Psoas muscle (tissue), 7 donors: ENCODE measurements at regions not wholly inside any gene's neighbourhood (a gene's known extent, or its start where the extent isn't known, plus 50 kb on each side); places are given as distances from the start of the nearest gene placed in this dataset.

Experiments
- ATAC-seq, 4 donors: fragments of 200-7000 bp; cut with Tn5 transposase; one replicate each; pipeline ENCODE4 v1.9.1; 2020; ENCODE audit warnings: moderate library complexity in 3 of 4, mild to moderate bottlenecking in 2 of 4
- DNase-seq, 2 donors: peaks; one replicate each; pipeline ENCODE4 v3.0.0-alpha.2; 2020
- H3K27ac ChIP-seq: fragments of 200-600 bp; one replicate; pipeline ENCODE4 v1.8.0; 2022
- H3K27me3 ChIP-seq, 3 donors: fragments of 200-600 bp in 1 of 3; one replicate each; pipeline versions ENCODE4 v1.6.1 to v1.8.0; 2013 to 2022; ENCODE audit warnings: low read length in 2 of 3, mild to moderate bottlenecking in 2 of 3, moderate library complexity in 1 of 3; ENCODE audit not compliant: insufficient read depth in 3 of 3
- H3K36me3 ChIP-seq, 2 donors: fragments of 200-600 bp in 1 of 2; one replicate each; pipeline versions ENCODE4 v1.6.1 to v1.8.0; 2013 to 2022; ENCODE audit warnings: low read depth in 1 of 2, mild to moderate bottlenecking in 1 of 2, moderate library complexity in 1 of 2; ENCODE audit not compliant: insufficient read depth in 1 of 2
- H3K4me1 ChIP-seq: fragments of 200-600 bp; one replicate; pipeline ENCODE4 v1.8.0; 2022
- H3K4me3 ChIP-seq: fragments of 200-600 bp; one replicate; pipeline ENCODE4 v1.8.0; 2022; ENCODE audit warnings: mild to moderate bottlenecking
- H3K9me3 ChIP-seq: fragments of 200-600 bp; one replicate; pipeline ENCODE4 v1.8.0; 2022
- CTCF ChIP-seq: fragments of 200-600 bp; IDR thresholded peaks from one replicate; pipeline ENCODE4 v1.8.0; 2022; ENCODE audit warnings: antibody characterized with exemption
- WGBS, 3 donors: extraction: QIAGEN DNeasy Blood & Tissue Kit; methylation state at CpG; one replicate each; pipeline versions ENCODE4 v1.1.6 to v1.1.7; 2013; 5-methylcytosine and 5-hydroxymethylcytosine counted together
- intact Hi-C, 2 donors: fragments of 100-400 bp; cut with DNase I; formaldehyde crosslinking; loops; one replicate each; pipeline versions ENCODE4 v1.11.0 to v1.14.2; 2022
- donor health status: healthy with polysubstance abuse.
- donor health status: DM: no; HTN: no; CAD: no; lungs with moderate emphysema.
- donor health status: Bipolar disorder and iron deficiency.
- donor health status: healthy.
- donor health status: DM: yes; HTN: yes; CAD: no.
- donor health status: DM: no; HTN: no; CAD: no.
- donor health status: DM: yes; HTN: yes; CAD: no.

- WGBS, 3 donors: 84 to 86% (median 86%) methylated on average over 11 of the region's 11 CpGs
- intact Hi-C loops: no loop called here
- no peaks in the 10 kb centered on the region for H3K36me3 ChIP-seq
- H3K4me1 ChIP-seq: no peaks in the 10 kb centered on the region
- H3K4me3 ChIP-seq: no peak overlapping the region
- no peaks in the 10 kb centered on the region for H3K9me3 ChIP-seq
- no peak for TF ChIP-seq CTCF
- no peaks in the 10 kb centered on the region for H3K27me3 ChIP-seq
- ATAC-seq (no peak), DNase-seq (no peak)
- H3K27ac ChIP-seq: no peak overlapping the region
These were observed 63.7 kb upstream of the CCBE1 start for GRCh38 chr18:59760619-59761600.

DNA sequence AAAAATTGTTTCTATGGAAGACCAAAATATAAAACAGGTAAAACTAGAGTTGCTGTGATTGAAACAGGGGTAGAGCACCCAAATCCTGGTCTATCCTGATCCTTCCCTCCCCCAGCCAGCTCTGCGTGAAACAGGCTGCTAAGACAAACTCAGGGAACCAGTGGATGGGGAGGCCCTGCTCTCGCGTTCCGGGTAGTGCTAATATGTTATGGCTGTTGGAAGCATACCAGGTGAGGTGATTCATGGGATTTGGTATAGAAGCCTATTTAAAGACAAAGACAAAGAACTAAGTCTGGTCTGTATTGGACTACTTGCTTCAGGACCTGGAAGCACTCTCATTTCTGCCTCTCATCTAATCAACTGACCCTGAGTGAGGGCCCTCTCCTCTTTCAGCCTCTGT, 63.0 kb upstream of the CCBE1 start:
- no peak for TF ChIP-seq CTCF
- H3K9me3 ChIP-seq: no peaks in the 10 kb centered on the region
- no peaks in the 10 kb centered on the region for H3K36me3 ChIP-seq
- H3K4me1 ChIP-seq: no peaks in the 10 kb centered on the region
- DNase-seq (no peak), ATAC-seq (no peak)
- intact Hi-C loops: no loop called here
- no peaks in the 10 kb centered on the region for H3K27me3 ChIP-seq
- H3K27ac ChIP-seq: no peak overlapping the region
- 88 to 96% (median 91%) methylated on average over 4 of the region's 4 CpGs for WGBS, 3 donors
- no peak overlapping the region for H3K4me3 ChIP-seq

DNA sequence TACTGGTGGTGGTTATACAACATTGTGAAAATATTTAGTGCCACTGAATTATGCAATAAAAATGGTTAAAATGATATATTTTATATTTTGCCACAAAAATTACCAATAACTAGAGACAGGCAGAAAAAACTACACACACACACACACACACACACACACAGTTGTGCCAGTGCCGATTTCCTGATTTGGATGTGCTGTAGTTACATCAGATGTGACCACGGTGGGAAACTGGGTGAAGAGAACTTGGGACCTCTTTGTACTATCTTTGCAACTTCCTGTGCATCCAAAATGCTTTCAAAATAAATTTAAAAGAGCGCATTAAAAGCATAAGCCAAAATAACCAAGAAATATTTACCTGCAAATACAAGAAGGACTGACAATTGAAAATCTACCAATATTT, 61.6 kb upstream of the CCBE1 start:
- no peaks in the 10 kb centered on the region for H3K4me1 ChIP-seq
- H3K4me3 ChIP-seq: no peak overlapping the region
- ATAC-seq (no peak), DNase-seq (no peak)
- H3K9me3 ChIP-seq: no peaks in the 10 kb centered on the region
- H3K36me3 ChIP-seq: no peaks in the 10 kb centered on the region
- TF ChIP-seq CTCF: no peak
- WGBS, 3 donors: 76 to 89% (median 77%) methylated on average over 3 of the region's 3 CpGs
- no peaks in the 10 kb centered on the region for H3K27me3 ChIP-seq
- no peak overlapping the region for H3K27ac ChIP-seq
- intact Hi-C loops: no loop called here

- H3K4me1 ChIP-seq: no peaks in the 10 kb centered on the region
- no peak for TF ChIP-seq CTCF
- 50 to 60% (median 55%) methylated on average over 2 of the region's 2 CpGs for WGBS, 3 donors
- H3K27ac ChIP-seq: no peak overlapping the region
- no peak for DNase-seq
- H3K4me3 ChIP-seq: no peak overlapping the region
- intact Hi-C loops: no loop called here
- ATAC-seq: no peak
- H3K27me3 ChIP-seq: no peaks in the 10 kb centered on the region
- no peaks in the 10 kb centered on the region for H3K9me3 ChIP-seq
- no peaks in the 10 kb centered on the region for H3K36me3 ChIP-seq
These were observed 60.9 kb upstream of the CCBE1 start for GRCh38 chr18:59758106-59758505.
